CD14-positive monocyte (primary cell): ENCODE measurements at regions not wholly inside any gene's neighbourhood (a gene's known extent, or its start where the extent isn't known, plus 50 kb on each side); places are given as distances from the start of the nearest gene placed in this dataset.

Experiments used
- DNase-seq, 3 donors: peaks; one replicate each; pipeline ENCODE4 v3.0.0-alpha.2; 2011 to 2022
- H2AFZ ChIP-seq: 2 replicates; pipeline ENCODE4 v1.6.0; 2012; ENCODE audit warnings: mild to moderate bottlenecking, low read depth, low read length, inconsistent platforms; ENCODE audit not compliant: insufficient read depth, poor library complexity, severe bottlenecking
- H3K27ac ChIP-seq, 2 donors: 1 replicate in 1 of 2; 2 replicates in 1 of 2; pipeline ENCODE4 v1.5.1; 2012 to 2013; ENCODE audit warnings: low read length in 2 of 2, control low read depth in 1 of 2, inconsistent platforms in 1 of 2, low read depth in 1 of 2, mild to moderate bottlenecking in 1 of 2
- H3K27me3 ChIP-seq, 2 donors: one replicate each; pipeline versions ENCODE4 v1.6.0 to v1.6.1; 2011 to 2013; ENCODE audit warnings: low read length in 2 of 2; ENCODE audit not compliant: control insufficient read depth in 2 of 2, insufficient read depth in 2 of 2
- H3K36me3 ChIP-seq, 2 donors: replicated peaks in 1 of 2; 1 replicate in 1 of 2; 2 replicates in 1 of 2; pipeline versions ENCODE4 v1.5.1 to v1.6.1; 2012 to 2013; ENCODE audit warnings: low read length in 2 of 2, control low read depth in 1 of 2, inconsistent platforms in 1 of 2, mild to moderate bottlenecking in 1 of 2; ENCODE audit not compliant: insufficient read depth in 2 of 2, control insufficient read depth in 1 of 2
- H3K4me1 ChIP-seq, 2 donors: 1 replicate in 1 of 2; 2 replicates in 1 of 2; pipeline versions ENCODE4 v1.5.1 to v1.6.1; 2012 to 2013; ENCODE audit warnings: low read length in 2 of 2, control low read depth in 1 of 2, inconsistent platforms in 1 of 2, mild to moderate bottlenecking in 1 of 2, moderate library complexity in 1 of 2; ENCODE audit not compliant: insufficient read depth in 2 of 2, control insufficient read depth in 1 of 2
- H3K4me2 ChIP-seq: replicated peaks from 2 replicates; pipeline ENCODE3; 2012; ENCODE audit warnings: low read length, moderate library complexity, mild to moderate bottlenecking; ENCODE audit not compliant: poor library complexity, severe bottlenecking; ENCODE audit errors: extremely low read depth
- H3K4me3 ChIP-seq, 3 experiments: fragments of 200-600 bp in 1 of 3; sonication (generic) in 1 of 3; replicated peaks in 1 of 3; 1 replicate in 2 of 3; 2 replicates in 1 of 3; pipeline ENCODE4 v1.5.1; 2011 to 2013; ENCODE audit warnings: low read length in 3 of 3, mild to moderate bottlenecking in 3 of 3, control low read depth in 2 of 3, low read depth in 2 of 3, inconsistent platforms in 1 of 3, moderate library complexity in 1 of 3
- H3K79me2 ChIP-seq: 2 replicates; pipeline ENCODE4 v1.6.0; 2012; ENCODE audit warnings: mild to moderate bottlenecking, control low read depth, inconsistent platforms, low read length, moderate library complexity; ENCODE audit not compliant: insufficient read depth
- H3K9ac ChIP-seq: 2 replicates; pipeline ENCODE4 v1.6.0; 2017; ENCODE audit warnings: low read length, mild to moderate bottlenecking; ENCODE audit not compliant: insufficient read depth, poor library complexity, severe bottlenecking
- H3K9me3 ChIP-seq, 2 donors: replicated peaks in 1 of 2; 1 replicate in 1 of 2; 2 replicates in 1 of 2; pipeline versions ENCODE4 v1.5.1 to v1.6.1; 2012 to 2013; ENCODE audit warnings: low read length in 2 of 2, control low read depth in 1 of 2; ENCODE audit not compliant: control insufficient read depth in 1 of 2, insufficient read depth in 1 of 2
- H4K20me1 ChIP-seq: 2 replicates; pipeline ENCODE4 v1.6.0; 2012; ENCODE audit warnings: mild to moderate bottlenecking, low read length, control low read depth, moderate library complexity; ENCODE audit not compliant: insufficient read depth
- H3K27ac Mint-ChIP-seq, 7 donors: one replicate each; pipeline ENCODE4 v1.8.0; 2020; ENCODE audit warnings: mild to moderate bottlenecking in 7 of 7, mixed read lengths in 7 of 7, moderate library complexity in 6 of 7, inconsistent platforms in 2 of 7
- H3K27me3 Mint-ChIP-seq, 3 donors: one replicate each; pipeline ENCODE4 v1.8.0; 2021 to 2022; ENCODE audit warnings: low read depth in 3 of 3, mild to moderate bottlenecking in 3 of 3, mixed read lengths in 3 of 3, moderate library complexity in 3 of 3, inconsistent platforms in 1 of 3
- H3K36me3 Mint-ChIP-seq, 2 donors: one replicate each; pipeline ENCODE4 v1.8.0; 2020; ENCODE audit warnings: mixed read lengths in 2 of 2, inconsistent platforms in 1 of 2, mild to moderate bottlenecking in 1 of 2
- H3K4me1 Mint-ChIP-seq: one replicate; pipeline ENCODE4 v1.8.0; 2020; ENCODE audit warnings: mild to moderate bottlenecking, mixed read lengths
- H3K4me3 Mint-ChIP-seq, 2 donors: one replicate each; pipeline ENCODE4 v1.8.0; 2020; ENCODE audit warnings: mild to moderate bottlenecking in 2 of 2, mixed read lengths in 2 of 2, moderate library complexity in 1 of 2
- H3K9me3 Mint-ChIP-seq, 7 donors: one replicate each; pipeline ENCODE4 v1.8.0; 2020 to 2022; ENCODE audit warnings: mixed read lengths in 7 of 7, mild to moderate bottlenecking in 6 of 7, moderate library complexity in 6 of 7, inconsistent platforms in 2 of 7
- WGBS: methylation state at CpG from one replicate; pipeline ENCODE4 v1.1.5; 2013; ENCODE audit warnings: missing lambda C conversion rate; ENCODE audit not compliant: insufficient coverage; 5-methylcytosine and 5-hydroxymethylcytosine counted together
- intact Hi-C, 2 donors: fragments of 100-400 bp; cut with micrococcal nuclease; formaldehyde crosslinking; loops; one replicate each; pipeline versions ENCODE4 v1.15.0 to v1.15.1; 2023
- TF ChIP-seq, protein P1 (sequence below): fragments of 200-600 bp; IDR thresholded peaks from one replicate; pipeline ENCODE4 v1.8.0; 2022; ENCODE audit warnings: antibody characterized with exemption, mild to moderate bottlenecking

GRCh38 chr3:180189310-180189648 is 152.5 kb upstream of the PEX5L start:
- H3K79me2 ChIP-seq, result no peaks in the 10 kb centered on the region
- no CpG with 5 or more reads among the region's 3 CpGs for WGBS
- no peak overlapping the region for H2AFZ ChIP-seq
- no peak overlapping the region for H3K4me2 ChIP-seq
- Mint-ChIP-seq H3K9me3 (peaks cover 0 to 11% (median 3%) of the 10 kb centered on the region in 7 donors), H3K27me3 (no peaks in the 10 kb centered on the region), H3K4me1 (no peaks in the 10 kb centered on the region), H3K27ac (no peak overlapping the region), H3K4me3 (no peak overlapping the region), H3K36me3 (no peaks in the 10 kb centered on the region)
- no peaks in the 10 kb centered on the region for H3K27me3 ChIP-seq
- TF ChIP-seq, protein P1, sequence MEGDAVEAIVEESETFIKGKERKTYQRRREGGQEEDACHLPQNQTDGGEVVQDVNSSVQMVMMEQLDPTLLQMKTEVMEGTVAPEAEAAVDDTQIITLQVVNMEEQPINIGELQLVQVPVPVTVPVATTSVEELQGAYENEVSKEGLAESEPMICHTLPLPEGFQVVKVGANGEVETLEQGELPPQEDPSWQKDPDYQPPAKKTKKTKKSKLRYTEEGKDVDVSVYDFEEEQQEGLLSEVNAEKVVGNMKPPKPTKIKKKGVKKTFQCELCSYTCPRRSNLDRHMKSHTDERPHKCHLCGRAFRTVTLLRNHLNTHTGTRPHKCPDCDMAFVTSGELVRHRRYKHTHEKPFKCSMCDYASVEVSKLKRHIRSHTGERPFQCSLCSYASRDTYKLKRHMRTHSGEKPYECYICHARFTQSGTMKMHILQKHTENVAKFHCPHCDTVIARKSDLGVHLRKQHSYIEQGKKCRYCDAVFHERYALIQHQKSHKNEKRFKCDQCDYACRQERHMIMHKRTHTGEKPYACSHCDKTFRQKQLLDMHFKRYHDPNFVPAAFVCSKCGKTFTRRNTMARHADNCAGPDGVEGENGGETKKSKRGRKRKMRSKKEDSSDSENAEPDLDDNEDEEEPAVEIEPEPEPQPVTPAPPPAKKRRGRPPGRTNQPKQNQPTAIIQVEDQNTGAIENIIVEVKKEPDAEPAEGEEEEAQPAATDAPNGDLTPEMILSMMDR, result no peak
- no peak overlapping the region for H3K27ac ChIP-seq
- no peak overlapping the region for H3K9ac ChIP-seq
- no peaks in the 10 kb centered on the region for H4K20me1 ChIP-seq
- DNase-seq, result no peak
- no peaks in the 10 kb centered on the region for H3K4me1 ChIP-seq
- intact Hi-C loops, result no loop called here
- H3K9me3 ChIP-seq, result no peaks in the 10 kb centered on the region
- no peak overlapping the region for H3K4me3 ChIP-seq
- no peaks in the 10 kb centered on the region for H3K36me3 ChIP-seq

DNA sequence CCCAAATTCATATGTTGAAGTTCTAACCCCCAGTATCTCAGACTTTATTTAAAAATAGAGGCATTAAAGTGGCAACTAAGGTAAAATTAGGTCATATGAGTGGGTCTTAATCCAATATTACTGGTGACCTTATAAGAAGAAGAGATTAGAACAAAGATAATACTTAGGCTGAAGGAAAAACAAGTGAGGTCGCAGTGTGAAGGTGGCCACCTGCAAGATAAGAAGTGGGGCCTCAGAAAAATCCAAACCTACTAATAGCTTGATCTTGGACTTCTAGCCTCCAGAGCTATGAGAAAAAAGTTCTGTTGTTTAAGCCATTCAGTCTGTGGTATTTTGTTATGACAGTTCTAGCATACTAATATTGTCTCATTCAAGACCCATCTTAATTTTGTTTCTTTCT is 159.9 kb upstream of the PEX5L start:
- Histone ChIP-seq H3K27me3 (no peaks in the 10 kb centered on the region), H4K20me1 (no peaks in the 10 kb centered on the region), H3K36me3 (no peaks in the 10 kb centered on the region), H3K4me2 (no peak overlapping the region), H3K9ac (no peak overlapping the region), H3K4me1 (no peaks in the 10 kb centered on the region), H3K4me3 (no peak overlapping the region), H3K79me2 (no peaks in the 10 kb centered on the region), H2AFZ (no peak overlapping the region), H3K27ac (no peak overlapping the region), H3K9me3 (peaks cover 0 to 5% of the 10 kb centered on the region in 2 donors)
- TF ChIP-seq, protein P1, result no peak
- no CpG with 5 or more reads among the region's 1 CpG for WGBS
- peaks cover 0 to 6% (median 2%) of the 10 kb centered on the region in 7 donors for H3K9me3 Mint-ChIP-seq
- no peaks in the 10 kb centered on the region for H3K36me3 Mint-ChIP-seq
- H3K27ac Mint-ChIP-seq, result no peak overlapping the region
- intact Hi-C loops, result no loop called here
- no peaks in the 10 kb centered on the region for H3K4me1 Mint-ChIP-seq
- H3K4me3 Mint-ChIP-seq, result no peak overlapping the region
- no peaks in the 10 kb centered on the region for H3K27me3 Mint-ChIP-seq
- DNase-seq, result no peak
